AG04449 (cell line): ENCODE measurements at regions not wholly inside any gene's neighbourhood (a gene's known extent, or its start where the extent isn't known, plus 50 kb on each side); places are given as distances from the start of the nearest gene placed in this dataset.

Experiments used
- CTCF ChIA-PET: fragments of 350-600 bp; formaldehyde crosslinking; extraction: SDS; loops from one replicate; lab custom pipeline; 2021; ENCODE audit warnings: antibody characterized with exemption; lab: Yijun Ruan, JAX
- POLR2A ChIA-PET: fragments of 400-600, 350-600 bp; formaldehyde crosslinking; extraction: SDS; loops from one replicate; lab custom pipeline; 2020; ENCODE audit warnings: antibody characterized with exemption, inconsistent platforms; lab: Yijun Ruan, JAX
- DNase-seq: peaks from one replicate; pipeline ENCODE4 v3.0.0-alpha.2; 2010; ENCODE audit warnings: low read depth, low spot score
- H3K4me3 ChIP-seq: 2 replicates; pipeline ENCODE4 v1.5.1; 2011; ENCODE audit warnings: low read depth, mild to moderate bottlenecking, control low read depth, low read length
- TF ChIP-seq, protein P1 (sequence below): IDR thresholded peaks from one replicate; pipeline ENCODE4 v1.5.1; 2011; ENCODE audit warnings: mild to moderate bottlenecking, moderate library complexity, low read length, control low read depth, inconsistent platforms; ENCODE audit not compliant: insufficient read depth; ENCODE audit errors: missing control alignments

DNA sequence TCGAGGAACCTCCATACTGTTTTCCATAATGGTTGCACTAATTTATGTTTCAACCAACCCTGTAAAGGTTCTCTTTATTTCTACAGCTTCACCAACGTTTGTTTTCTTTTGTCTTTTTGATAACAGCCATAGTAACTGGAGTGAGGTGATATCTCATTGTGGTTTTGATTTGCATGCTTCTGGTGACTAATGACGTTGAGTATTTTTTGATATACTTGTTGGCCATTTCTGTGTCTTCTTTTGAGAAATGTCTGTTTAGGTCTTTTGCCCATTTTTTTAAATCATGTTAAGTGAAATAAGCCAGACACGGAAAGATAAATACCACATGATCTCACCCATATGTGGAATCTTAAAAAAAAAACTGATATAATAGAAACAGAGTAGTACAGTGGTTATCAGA, 74.8 kb upstream of the SMIM21 start:
- ChIA-PET CTCF (no interaction called here), POLR2A (no interaction called here)
- TF ChIP-seq, protein P1, sequence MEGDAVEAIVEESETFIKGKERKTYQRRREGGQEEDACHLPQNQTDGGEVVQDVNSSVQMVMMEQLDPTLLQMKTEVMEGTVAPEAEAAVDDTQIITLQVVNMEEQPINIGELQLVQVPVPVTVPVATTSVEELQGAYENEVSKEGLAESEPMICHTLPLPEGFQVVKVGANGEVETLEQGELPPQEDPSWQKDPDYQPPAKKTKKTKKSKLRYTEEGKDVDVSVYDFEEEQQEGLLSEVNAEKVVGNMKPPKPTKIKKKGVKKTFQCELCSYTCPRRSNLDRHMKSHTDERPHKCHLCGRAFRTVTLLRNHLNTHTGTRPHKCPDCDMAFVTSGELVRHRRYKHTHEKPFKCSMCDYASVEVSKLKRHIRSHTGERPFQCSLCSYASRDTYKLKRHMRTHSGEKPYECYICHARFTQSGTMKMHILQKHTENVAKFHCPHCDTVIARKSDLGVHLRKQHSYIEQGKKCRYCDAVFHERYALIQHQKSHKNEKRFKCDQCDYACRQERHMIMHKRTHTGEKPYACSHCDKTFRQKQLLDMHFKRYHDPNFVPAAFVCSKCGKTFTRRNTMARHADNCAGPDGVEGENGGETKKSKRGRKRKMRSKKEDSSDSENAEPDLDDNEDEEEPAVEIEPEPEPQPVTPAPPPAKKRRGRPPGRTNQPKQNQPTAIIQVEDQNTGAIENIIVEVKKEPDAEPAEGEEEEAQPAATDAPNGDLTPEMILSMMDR, result no peak
- DNase-seq, result no peak
- no peak overlapping the region for H3K4me3 ChIP-seq

DNA sequence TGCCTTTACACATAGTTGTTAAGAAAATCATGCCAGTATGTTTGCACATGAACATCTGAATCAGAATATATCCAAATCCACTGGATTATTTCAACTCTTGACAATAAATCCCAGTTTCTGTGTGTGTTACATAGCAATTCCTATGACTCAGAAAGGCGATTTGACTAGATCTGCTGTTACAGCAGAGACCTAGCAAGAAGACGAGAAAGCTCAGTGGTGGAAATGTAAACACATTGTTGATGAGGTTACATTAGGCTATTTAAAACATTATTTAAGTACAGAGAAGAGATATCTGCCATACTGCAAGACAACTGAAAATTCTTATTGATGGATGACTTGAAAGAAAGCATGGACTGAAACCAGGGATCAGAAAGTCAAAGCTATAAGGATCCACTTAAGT, 73.0 kb upstream of the SMIM21 start:
- TF ChIP-seq, protein P1, result no peak
- no peak overlapping the region for H3K4me3 ChIP-seq
- no peak for DNase-seq
- ChIA-PET CTCF (interaction anchor here (1.0 to 1.8 kb wide), 4 partner anchors 8 to 19 kb away, joined by 3 to 4 read pairs (median 3); no protein-coding TSS in a partner anchor), POLR2A (interaction anchor here (1.2 kb wide), 1 partner anchor 11 kb away, joined by 4 read pairs; no protein-coding TSS in a partner anchor)

DNA sequence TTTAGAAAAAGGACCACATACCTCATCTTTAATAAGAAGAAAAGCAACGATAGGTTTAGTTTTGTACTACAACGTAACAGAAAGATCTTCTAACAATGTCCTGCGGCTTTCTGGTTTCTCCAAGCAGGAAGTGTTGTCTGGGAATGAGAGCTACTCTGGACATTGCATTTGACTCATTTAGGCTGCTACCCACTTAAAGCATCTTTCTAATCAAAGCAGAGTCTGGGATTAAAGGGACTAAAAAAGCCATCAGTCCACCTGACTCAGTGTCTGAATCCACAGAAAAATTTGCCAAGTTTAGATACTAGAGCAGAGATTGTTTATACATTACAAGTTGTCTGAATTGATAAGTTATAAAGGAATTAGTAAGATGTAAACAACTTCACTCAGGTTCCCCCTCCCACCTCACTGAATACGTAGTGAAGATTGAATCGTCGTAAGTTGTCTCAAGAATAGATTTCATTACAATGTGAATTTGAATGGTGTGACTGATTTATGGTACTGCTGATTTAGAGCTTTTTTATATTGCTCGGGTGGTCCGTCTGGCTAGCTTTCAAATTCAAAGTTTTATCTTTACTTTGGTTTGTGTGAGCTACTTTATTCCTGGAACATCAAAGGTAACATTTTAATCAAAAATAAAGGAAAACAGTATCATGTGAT, 70.2 kb upstream of the SMIM21 start:
- CTCF ChIA-PET, result interaction anchor here (1.1 kb wide), 1 partner anchor 18 kb away, joined by 3 read pairs; no protein-coding TSS in a partner anchor
- TF ChIP-seq, protein P1, result no peak
- POLR2A ChIA-PET, result no interaction called here
- no peak overlapping the region for H3K4me3 ChIP-seq
- DNase-seq, result no peak

GRCh38 chr18:75496151-75496550, 68.6 kb upstream of the SMIM21 start:
- no peak for DNase-seq
- ChIA-PET CTCF (interaction anchor here (0.6 to 1.5 kb wide), 4 partner anchors 12 to 946 kb away, joined by 3 to 5 read pairs (median 4); no protein-coding TSS in a partner anchor), POLR2A (no interaction called here)
- H3K4me3 ChIP-seq, result no peak overlapping the region
- TF ChIP-seq, protein P1, result no peak

- TF ChIP-seq, protein P1, result no peak
- no peak for DNase-seq
- ChIA-PET CTCF (no interaction called here), POLR2A (no interaction called here)
- H3K4me3 ChIP-seq, result no peak overlapping the region
These were observed 65.3 kb upstream of the SMIM21 start for GRCh38 chr18:75492852-75493251.

GRCh38 chr18:75491361-75491760, 63.9 kb upstream of the SMIM21 start:
- CTCF ChIA-PET, result interaction anchor here (1.1 to 1.3 kb wide), 2 partner anchors 9 to 12 kb away, joined by 3 to 4 read pairs; no protein-coding TSS in a partner anchor
- TF ChIP-seq, protein P1, result no peak

More at GRCh38 chr18:75491361-75491760, 63.9 kb upstream of the SMIM21 start:
- POLR2A ChIA-PET, result interaction anchor here (1.5 kb wide), 1 partner anchor 8 kb away, joined by 3 read pairs; no protein-coding TSS in a partner anchor
- no peak overlapping the region for H3K4me3 ChIP-seq
- DNase-seq, result no peak
